ENCODE measurements at regions not wholly inside any gene's neighbourhood (a gene's known extent, or its start where the extent isn't known, plus 50 kb on each side); places are given as distances from the start of the nearest gene placed in this dataset.

GRCh38 chr21:35254765-35255138 lies 205.7 kb upstream of the RUNX1 start:
- no peaks in the 10 kb centered on the region for H3K4me1 ChIP-seq
- no peak for DNase-seq
- no peak overlapping the region for H3K4me3 ChIP-seq
- H3K27ac ChIP-seq: peak overlapping the region in 1 of 4 donors; percentile 17
- H3K36me3 ChIP-seq: no peaks in the 10 kb centered on the region
- H3K9me3 ChIP-seq: no peaks in the 10 kb centered on the region
- no peak for TF ChIP-seq CTCF (IDR thresholded peaks at IDR 0.05)
- H3K27me3 ChIP-seq: no peaks in the 10 kb centered on the region

GRCh38 chr21:35254006-35254764 lies 205.1 kb upstream of the RUNX1 start:
- no peak for DNase-seq
- Histone ChIP-seq H3K4me3 (no peak overlapping the region), H3K4me1 (no peaks in the 10 kb centered on the region), H3K36me3 (no peaks in the 10 kb centered on the region), H3K9me3 (no peaks in the 10 kb centered on the region), H3K27me3 (no peaks in the 10 kb centered on the region), H3K27ac (no peak overlapping the region)
- TF ChIP-seq POLR2A (IDR thresholded peaks at IDR 0.05): no peak
- TF ChIP-seq CTCF (IDR thresholded peaks at IDR 0.05): no peak

GRCh38 chr21:35252831-35253230 lies 203.7 kb upstream of the RUNX1 start:
- Histone ChIP-seq H3K27ac (no peak overlapping the region), H3K27me3 (no peaks in the 10 kb centered on the region), H3K4me1 (no peaks in the 10 kb centered on the region)

GRCh38 chr21:35249636-35250035 lies 200.5 kb upstream of the RUNX1 start:
- no peak for DNase-seq
- no peak overlapping the region for H3K4me3 ChIP-seq
- no peak overlapping the region for H3K27ac ChIP-seq
- TF ChIP-seq POLR2A (IDR thresholded peaks at IDR 0.05) (no peak), CTCF (IDR thresholded peaks at IDR 0.05) (no peak)
- no peaks in the 10 kb centered on the region for H3K4me1 ChIP-seq
- no peaks in the 10 kb centered on the region for H3K27me3 ChIP-seq
- no peaks in the 10 kb centered on the region for H3K36me3 ChIP-seq
- H3K9me3 ChIP-seq: no peaks in the 10 kb centered on the region

More at GRCh38 chr21:35252831-35253230, 203.7 kb upstream of the RUNX1 start:
- TF ChIP-seq POLR2A (IDR thresholded peaks at IDR 0.05) (no peak), CTCF (IDR thresholded peaks at IDR 0.05) (no peak)
- H3K4me3 ChIP-seq: no peak overlapping the region
- H3K36me3 ChIP-seq: no peaks in the 10 kb centered on the region
- no peaks in the 10 kb centered on the region for H3K9me3 ChIP-seq
- DNase-seq: no peak

- Histone ChIP-seq H3K4me3 (no peak overlapping the region), H3K4me1 (no peaks in the 10 kb centered on the region), H3K36me3 (no peaks in the 10 kb centered on the region), H3K9me3 (no peaks in the 10 kb centered on the region), H3K27ac (peak overlapping the region in 1 of 4 donors; percentile 9), H3K27me3 (no peaks in the 10 kb centered on the region)
- TF ChIP-seq CTCF (IDR thresholded peaks at IDR 0.05) (no peak), POLR2A (IDR thresholded peaks at IDR 0.05) (no peak)
- DNase-seq: no peak
Observed at GRCh38 chr21:35245879-35246278, 196.8 kb upstream of the RUNX1 start.
